ENCODE measurements at regions not wholly inside any gene's neighbourhood (a gene's known extent, or its start where the extent isn't known, plus 50 kb on each side); places are given as distances from the start of the nearest gene placed in this dataset.

DNA sequence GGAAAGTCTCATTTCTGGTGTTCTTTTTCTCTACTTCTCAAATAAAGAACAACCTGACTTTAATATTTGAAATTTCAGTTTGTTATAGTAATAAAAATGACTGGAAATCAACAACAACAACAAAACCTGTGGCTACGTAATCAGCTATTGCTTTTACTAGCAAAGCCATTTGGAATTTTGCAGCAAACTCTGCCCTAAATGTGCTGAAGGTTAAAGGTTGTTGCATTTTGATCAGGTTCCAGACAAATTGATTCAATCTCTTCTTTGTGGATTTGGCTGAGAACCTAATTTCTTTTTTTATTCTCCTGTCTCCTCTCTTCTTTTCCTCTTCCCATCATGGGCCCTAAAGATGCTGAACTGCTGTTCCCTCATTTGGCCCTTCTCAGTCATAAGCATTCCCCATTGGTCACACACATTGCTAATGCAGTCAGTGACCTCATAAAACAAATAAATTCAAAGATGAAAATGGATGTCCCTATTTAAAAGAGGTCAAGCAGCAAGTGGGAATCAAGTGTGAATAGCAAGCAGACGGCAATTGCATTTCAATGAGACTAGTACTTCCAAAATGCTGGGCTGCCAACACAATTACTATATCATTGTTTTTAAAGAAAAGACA lies 795.1 kb upstream of the CDH8 start:
- TF ChIP-seq EZH2phosphoT487 (IDR thresholded peaks at IDR 0.05; ENCODE audit: borderline replicate concordance, low read length): no peak
- TF ChIP-seq, protein P1, sequence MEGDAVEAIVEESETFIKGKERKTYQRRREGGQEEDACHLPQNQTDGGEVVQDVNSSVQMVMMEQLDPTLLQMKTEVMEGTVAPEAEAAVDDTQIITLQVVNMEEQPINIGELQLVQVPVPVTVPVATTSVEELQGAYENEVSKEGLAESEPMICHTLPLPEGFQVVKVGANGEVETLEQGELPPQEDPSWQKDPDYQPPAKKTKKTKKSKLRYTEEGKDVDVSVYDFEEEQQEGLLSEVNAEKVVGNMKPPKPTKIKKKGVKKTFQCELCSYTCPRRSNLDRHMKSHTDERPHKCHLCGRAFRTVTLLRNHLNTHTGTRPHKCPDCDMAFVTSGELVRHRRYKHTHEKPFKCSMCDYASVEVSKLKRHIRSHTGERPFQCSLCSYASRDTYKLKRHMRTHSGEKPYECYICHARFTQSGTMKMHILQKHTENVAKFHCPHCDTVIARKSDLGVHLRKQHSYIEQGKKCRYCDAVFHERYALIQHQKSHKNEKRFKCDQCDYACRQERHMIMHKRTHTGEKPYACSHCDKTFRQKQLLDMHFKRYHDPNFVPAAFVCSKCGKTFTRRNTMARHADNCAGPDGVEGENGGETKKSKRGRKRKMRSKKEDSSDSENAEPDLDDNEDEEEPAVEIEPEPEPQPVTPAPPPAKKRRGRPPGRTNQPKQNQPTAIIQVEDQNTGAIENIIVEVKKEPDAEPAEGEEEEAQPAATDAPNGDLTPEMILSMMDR (IDR thresholded peaks at IDR 0.05; ENCODE audit: low read depth, low read length, poor library complexity, severe bottlenecking): no peak
- Histone ChIP-seq H4K20me1 (ENCODE audit: control insufficient read depth, insufficient read depth, low read depth, low read length) (no peaks in the 10 kb centered on the region), H3K4me3 (ENCODE audit: low read length) (no peak overlapping the region), H3K27ac (ENCODE audit: low read depth, low read length) (no peak overlapping the region), H3K4me1 (ENCODE audit: control insufficient read depth, low read length) (no peaks in the 10 kb centered on the region), H3K9me2 (replicated peaks; ENCODE audit: control insufficient read depth, low read length) (no peaks in the 10 kb centered on the region), H3K36me3 (ENCODE audit: control insufficient read depth, low read length) (no peaks in the 10 kb centered on the region), H3F3A (ENCODE audit: control insufficient read depth, insufficient read depth) (no peaks in the 10 kb centered on the region), H3K27me3 (ENCODE audit: control insufficient read depth, low read length) (no peaks in the 10 kb centered on the region), H3K4me2 (ENCODE audit: low read length) (no peak overlapping the region), H3K79me2 (ENCODE audit: control insufficient read depth, low read length) (no peaks in the 10 kb centered on the region), H3K9me3 (ENCODE audit: control insufficient read depth, insufficient read depth, low read length) (no peaks in the 10 kb centered on the region)

DNA sequence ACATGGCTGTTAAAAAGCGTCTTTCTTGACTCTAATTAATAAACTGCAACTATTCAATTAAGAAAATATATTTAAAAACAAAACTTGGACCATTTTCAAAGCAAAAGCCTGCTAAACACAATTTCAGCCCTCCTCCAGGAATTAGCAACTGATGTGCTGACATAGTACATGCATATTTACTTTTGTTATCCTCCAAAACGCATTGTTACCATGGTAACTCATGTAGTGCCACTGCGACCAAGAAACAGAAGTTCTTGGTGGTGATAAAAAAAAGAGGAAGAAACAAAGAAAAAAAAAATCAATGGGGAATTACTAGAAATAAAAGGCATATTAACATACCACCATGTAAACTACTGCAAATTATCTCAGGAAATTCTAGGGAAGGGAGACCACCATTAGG lies 793.4 kb upstream of the CDH8 start:
- Histone ChIP-seq H3K4me1 (ENCODE audit: control insufficient read depth, low read length) (no peaks in the 10 kb centered on the region), H3K9me3 (ENCODE audit: control insufficient read depth, insufficient read depth, low read length) (no peaks in the 10 kb centered on the region), H3K4me3 (ENCODE audit: low read length) (no peak overlapping the region), H3K27me3 (ENCODE audit: control insufficient read depth, low read length) (no peaks in the 10 kb centered on the region), H3K27ac (ENCODE audit: low read depth, low read length) (no peak overlapping the region), H3F3A (ENCODE audit: control insufficient read depth, insufficient read depth) (no peaks in the 10 kb centered on the region), H4K20me1 (ENCODE audit: control insufficient read depth, insufficient read depth, low read depth, low read length) (no peaks in the 10 kb centered on the region), H3K9me2 (replicated peaks; ENCODE audit: control insufficient read depth, low read length) (no peaks in the 10 kb centered on the region), H3K79me2 (ENCODE audit: control insufficient read depth, low read length) (no peaks in the 10 kb centered on the region), H3K36me3 (ENCODE audit: control insufficient read depth, low read length) (no peaks in the 10 kb centered on the region), H3K4me2 (ENCODE audit: low read length) (no peak overlapping the region)
- TF ChIP-seq EZH2phosphoT487 (IDR thresholded peaks at IDR 0.05; ENCODE audit: borderline replicate concordance, low read length): no peak
- TF ChIP-seq, protein P1 (IDR thresholded peaks at IDR 0.05; ENCODE audit: low read depth, low read length, poor library complexity, severe bottlenecking): no peak

DNA sequence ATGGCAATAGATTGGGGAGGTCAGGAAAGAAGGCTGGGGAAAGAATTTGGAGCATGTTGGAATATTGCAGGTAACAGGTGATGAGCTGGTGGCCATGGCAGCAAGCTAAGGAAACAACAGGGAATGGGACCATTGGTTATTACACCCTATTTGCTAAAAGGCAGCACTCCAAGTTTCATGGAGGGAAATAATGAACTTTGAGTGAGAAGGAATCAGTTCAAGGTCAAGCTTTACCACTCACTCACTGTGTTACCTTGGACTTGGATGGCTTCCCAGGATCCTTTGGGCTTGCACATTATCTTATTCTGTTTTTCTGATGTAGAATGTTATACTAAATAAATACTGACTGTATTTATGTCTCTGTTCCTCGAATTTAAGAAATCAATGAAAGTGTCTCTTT lies 792.8 kb upstream of the CDH8 start:
- Histone ChIP-seq H3K27ac (ENCODE audit: low read depth, low read length) (no peak overlapping the region), H3K79me2 (ENCODE audit: control insufficient read depth, low read length) (no peaks in the 10 kb centered on the region), H3K4me1 (ENCODE audit: control insufficient read depth, low read length) (no peaks in the 10 kb centered on the region), H3K9me2 (replicated peaks; ENCODE audit: control insufficient read depth, low read length) (no peaks in the 10 kb centered on the region), H3F3A (ENCODE audit: control insufficient read depth, insufficient read depth) (no peaks in the 10 kb centered on the region), H3K4me3 (ENCODE audit: low read length) (no peak overlapping the region), H3K9me3 (ENCODE audit: control insufficient read depth, insufficient read depth, low read length) (no peaks in the 10 kb centered on the region), H3K36me3 (ENCODE audit: control insufficient read depth, low read length) (no peaks in the 10 kb centered on the region), H3K4me2 (ENCODE audit: low read length) (no peak overlapping the region), H4K20me1 (ENCODE audit: control insufficient read depth, insufficient read depth, low read depth, low read length) (no peaks in the 10 kb centered on the region), H3K27me3 (ENCODE audit: control insufficient read depth, low read length) (no peaks in the 10 kb centered on the region)
- no peak for TF ChIP-seq EZH2phosphoT487 (IDR thresholded peaks at IDR 0.05; ENCODE audit: borderline replicate concordance, low read length)
- TF ChIP-seq, protein P1 (IDR thresholded peaks at IDR 0.05; ENCODE audit: low read depth, low read length, poor library complexity, severe bottlenecking): no peak

Data from DOHH2 (cell line).